Endothelial cell of hepatic sinusoid (primary cell): ENCODE measurements at regions not wholly inside any gene's neighbourhood (a gene's known extent, or its start where the extent isn't known, plus 50 kb on each side); places are given as distances from the start of the nearest gene placed in this dataset.

Experiments used
- in situ Hi-C: cut with HindIII; loops from 2 replicates; pipeline ENCODE4 v1.10.0; 2017; ENCODE audit warnings: low sequenced_read_pairs

- in situ Hi-C loops, result no loop called here
These were observed 113.7 kb upstream of the DHX40 start for GRCh38 chr17:59451706-59452105.

GRCh38 chr17:59454633-59455105 is 110.7 kb upstream of the DHX40 start:
- in situ Hi-C loops, result no loop called here

GRCh38 chr17:59456428-59456827 is 109.0 kb upstream of the DHX40 start:
- in situ Hi-C loops, result no loop called here

- in situ Hi-C loops, result no loop called here
These were observed 108.3 kb upstream of the DHX40 start for GRCh38 chr17:59456923-59457615.

- in situ Hi-C loops, result no loop called here
These were observed 103.0 kb upstream of the DHX40 start for GRCh38 chr17:59462385-59462784.

GRCh38 chr17:59464246-59464645 is 101.2 kb upstream of the DHX40 start:
- in situ Hi-C loops, result no loop called here

- in situ Hi-C loops, result no loop called here
These were observed 99.5 kb upstream of the DHX40 start for GRCh38 chr17:59465949-59466307.

GRCh38 chr17:59466946-59467801 is 98.2 kb upstream of the DHX40 start:
- in situ Hi-C loops, result no loop called here

- in situ Hi-C loops, result no loop called here
These were observed 95.5 kb upstream of the DHX40 start for GRCh38 chr17:59469786-59470485.

- in situ Hi-C loops, result no loop called here
These were observed 94.6 kb upstream of the DHX40 start for GRCh38 chr17:59470624-59471297.

- in situ Hi-C loops, result no loop called here
These were observed 89.0 kb upstream of the DHX40 start for GRCh38 chr17:59476413-59476812.

GRCh38 chr17:59479141-59479540 is 86.3 kb upstream of the DHX40 start:
- in situ Hi-C loops, result no loop called here

- in situ Hi-C loops, result no loop called here
These were observed 81.5 kb upstream of the DHX40 start for GRCh38 chr17:59483860-59484259.

GRCh38 chr17:59485015-59485414 is 80.4 kb upstream of the DHX40 start:
- in situ Hi-C loops, result no loop called here

GRCh38 chr17:59485946-59486345 is 79.5 kb upstream of the DHX40 start:
- in situ Hi-C loops, result no loop called here

GRCh38 chr17:59487161-59487873 is 78.1 kb upstream of the DHX40 start:
- in situ Hi-C loops, result no loop called here

- in situ Hi-C loops, result no loop called here
These were observed 76.6 kb upstream of the DHX40 start for GRCh38 chr17:59488805-59489204.

GRCh38 chr17:59490216-59490615 is 75.2 kb upstream of the DHX40 start:
- in situ Hi-C loops, result no loop called here

GRCh38 chr17:59491353-59492090 is 73.9 kb upstream of the DHX40 start:
- in situ Hi-C loops, result no loop called here

- in situ Hi-C loops, result no loop called here
These were observed 73.3 kb upstream of the DHX40 start for GRCh38 chr17:59492091-59492451.
